ENCODE measurements at regions not wholly inside any gene's neighbourhood (a gene's known extent, or its start where the extent isn't known, plus 50 kb on each side); places are given as distances from the start of the nearest gene placed in this dataset.

DNA sequence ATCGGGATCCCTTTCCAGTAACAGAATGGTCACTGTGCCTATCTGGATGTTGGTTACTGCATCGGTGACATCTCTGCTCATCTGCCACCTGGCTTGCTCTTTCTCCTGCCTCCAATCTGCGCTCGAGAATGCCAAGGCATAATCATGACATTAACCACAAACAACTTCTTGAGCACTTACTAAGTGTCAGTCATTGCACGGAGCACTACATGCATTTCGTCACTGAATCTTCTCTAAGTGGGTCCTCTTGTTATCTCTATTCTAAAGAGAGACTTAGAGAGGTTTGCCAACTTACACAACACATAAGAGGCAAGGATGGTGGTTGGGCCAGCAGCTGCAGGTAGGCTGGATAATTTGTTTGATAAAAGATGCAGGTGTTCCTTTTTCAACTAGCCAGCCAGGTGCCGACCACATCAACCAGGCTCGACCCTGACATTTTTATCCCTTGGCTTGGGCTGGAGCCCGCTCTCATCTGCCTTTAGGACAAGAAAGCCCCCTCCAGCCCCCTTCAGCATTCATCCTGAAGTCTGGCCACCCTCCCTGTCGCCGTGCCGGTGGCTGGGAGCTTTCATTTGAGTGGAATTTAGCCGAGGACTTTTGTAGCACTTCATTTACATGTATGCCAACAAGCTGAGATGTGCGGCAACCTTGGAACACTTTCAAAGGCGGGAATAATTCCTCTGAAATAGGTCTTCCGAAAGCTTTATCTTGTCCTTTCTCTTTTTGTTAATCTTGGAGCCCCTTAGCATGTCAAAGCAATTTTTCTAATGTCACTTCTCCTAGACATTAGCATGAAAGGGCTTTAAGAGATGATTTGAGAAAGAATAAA lies 89.3 kb upstream of the NKD1 start:
- TF ChIP-seq, protein P1, sequence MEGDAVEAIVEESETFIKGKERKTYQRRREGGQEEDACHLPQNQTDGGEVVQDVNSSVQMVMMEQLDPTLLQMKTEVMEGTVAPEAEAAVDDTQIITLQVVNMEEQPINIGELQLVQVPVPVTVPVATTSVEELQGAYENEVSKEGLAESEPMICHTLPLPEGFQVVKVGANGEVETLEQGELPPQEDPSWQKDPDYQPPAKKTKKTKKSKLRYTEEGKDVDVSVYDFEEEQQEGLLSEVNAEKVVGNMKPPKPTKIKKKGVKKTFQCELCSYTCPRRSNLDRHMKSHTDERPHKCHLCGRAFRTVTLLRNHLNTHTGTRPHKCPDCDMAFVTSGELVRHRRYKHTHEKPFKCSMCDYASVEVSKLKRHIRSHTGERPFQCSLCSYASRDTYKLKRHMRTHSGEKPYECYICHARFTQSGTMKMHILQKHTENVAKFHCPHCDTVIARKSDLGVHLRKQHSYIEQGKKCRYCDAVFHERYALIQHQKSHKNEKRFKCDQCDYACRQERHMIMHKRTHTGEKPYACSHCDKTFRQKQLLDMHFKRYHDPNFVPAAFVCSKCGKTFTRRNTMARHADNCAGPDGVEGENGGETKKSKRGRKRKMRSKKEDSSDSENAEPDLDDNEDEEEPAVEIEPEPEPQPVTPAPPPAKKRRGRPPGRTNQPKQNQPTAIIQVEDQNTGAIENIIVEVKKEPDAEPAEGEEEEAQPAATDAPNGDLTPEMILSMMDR (conservative IDR thresholded peaks at IDR 0.05; ENCODE audit: low read depth, low read length): no peak
- TF ChIP-seq EZH2 (IDR thresholded peaks at IDR 0.05; ENCODE audit: low read length, unreplicated experiment): no peak
